ENCODE measurements at regions not wholly inside any gene's neighbourhood (a gene's known extent, or its start where the extent isn't known, plus 50 kb on each side); places are given as distances from the start of the nearest gene placed in this dataset.

GRCh38 chr18:46257366-46257765 lies 153.2 kb downstream of the HAUS1 start (continued):
- no peak for TF ChIP-seq PRDM10 (tag by site-specific recombination; IDR thresholded peaks at IDR 0.05)

GRCh38 chr18:46260016-46260878 lies 156.1 kb downstream of the HAUS1 start:
- CTCF ChIA-PET: interaction anchor here (0.6 to 0.7 kb wide), 2 partner anchors 14 to 54 kb away, joined by 3 read pairs; no protein-coding TSS in a partner anchor

More at GRCh38 chr18:46260016-46260878, 156.1 kb downstream of the HAUS1 start:
- H3K36me3 ChIP-seq (ENCODE audit: control insufficient read depth in 2 of 2, insufficient read depth in 1 of 2, low read length in 2 of 2): peaks cover 7 to 17% of the 10 kb centered on the region in 2 experiments
- H3K4me3 ChIP-seq (ENCODE audit: low read depth, low read length): no peak overlapping the region
- no peaks in the 10 kb centered on the region; the same call in 1 of the 2 replicates for H3K9me3 ChIP-seq (ENCODE audit: control insufficient read depth, insufficient read depth, low read depth, low read length)
- H3K27ac ChIP-seq (ENCODE audit: extremely low read depth, low read depth, low read length): no peak overlapping the region
- TF ChIP-seq AEBP2 (tag by site-specific recombination; IDR thresholded peaks at IDR 0.05; ENCODE audit: borderline replicate concordance): no peak
- TF ChIP-seq ZNF2 (tag by site-specific recombination; IDR thresholded peaks at IDR 0.05): no peak
- TF ChIP-seq ZNF302 (tag by site-specific recombination; IDR thresholded peaks at IDR 0.05; ENCODE audit: low read depth): no peak
- no peak for TF ChIP-seq OVOL3 (tag by site-specific recombination; IDR thresholded peaks at IDR 0.05)
- TF ChIP-seq ZNF529 (tag by site-specific recombination; IDR thresholded peaks at IDR 0.05; ENCODE audit: insufficient replicate concordance): no peak
- TF ChIP-seq, protein P1, sequence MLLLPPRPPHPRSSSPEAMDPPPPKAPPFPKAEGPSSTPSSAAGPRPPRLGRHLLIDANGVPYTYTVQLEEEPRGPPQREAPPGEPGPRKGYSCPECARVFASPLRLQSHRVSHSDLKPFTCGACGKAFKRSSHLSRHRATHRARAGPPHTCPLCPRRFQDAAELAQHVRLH (tag by site-specific recombination; IDR thresholded peaks at IDR 0.05): no peak
- TF ChIP-seq ZSCAN5A (tag by site-specific recombination; IDR thresholded peaks at IDR 0.05): no peak
- no peak for TF ChIP-seq IKZF3 (tag by site-specific recombination; IDR thresholded peaks at IDR 0.05)
- TF ChIP-seq, protein P2, sequence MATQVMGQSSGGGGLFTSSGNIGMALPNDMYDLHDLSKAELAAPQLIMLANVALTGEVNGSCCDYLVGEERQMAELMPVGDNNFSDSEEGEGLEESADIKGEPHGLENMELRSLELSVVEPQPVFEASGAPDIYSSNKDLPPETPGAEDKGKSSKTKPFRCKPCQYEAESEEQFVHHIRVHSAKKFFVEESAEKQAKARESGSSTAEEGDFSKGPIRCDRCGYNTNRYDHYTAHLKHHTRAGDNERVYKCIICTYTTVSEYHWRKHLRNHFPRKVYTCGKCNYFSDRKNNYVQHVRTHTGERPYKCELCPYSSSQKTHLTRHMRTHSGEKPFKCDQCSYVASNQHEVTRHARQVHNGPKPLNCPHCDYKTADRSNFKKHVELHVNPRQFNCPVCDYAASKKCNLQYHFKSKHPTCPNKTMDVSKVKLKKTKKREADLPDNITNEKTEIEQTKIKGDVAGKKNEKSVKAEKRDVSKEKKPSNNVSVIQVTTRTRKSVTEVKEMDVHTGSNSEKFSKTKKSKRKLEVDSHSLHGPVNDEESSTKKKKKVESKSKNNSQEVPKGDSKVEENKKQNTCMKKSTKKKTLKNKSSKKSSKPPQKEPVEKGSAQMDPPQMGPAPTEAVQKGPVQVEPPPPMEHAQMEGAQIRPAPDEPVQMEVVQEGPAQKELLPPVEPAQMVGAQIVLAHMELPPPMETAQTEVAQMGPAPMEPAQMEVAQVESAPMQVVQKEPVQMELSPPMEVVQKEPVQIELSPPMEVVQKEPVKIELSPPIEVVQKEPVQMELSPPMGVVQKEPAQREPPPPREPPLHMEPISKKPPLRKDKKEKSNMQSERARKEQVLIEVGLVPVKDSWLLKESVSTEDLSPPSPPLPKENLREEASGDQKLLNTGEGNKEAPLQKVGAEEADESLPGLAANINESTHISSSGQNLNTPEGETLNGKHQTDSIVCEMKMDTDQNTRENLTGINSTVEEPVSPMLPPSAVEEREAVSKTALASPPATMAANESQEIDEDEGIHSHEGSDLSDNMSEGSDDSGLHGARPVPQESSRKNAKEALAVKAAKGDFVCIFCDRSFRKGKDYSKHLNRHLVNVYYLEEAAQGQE (tag by site-specific recombination; IDR thresholded peaks at IDR 0.05): no peak
- TF ChIP-seq YY2 (tag by site-specific recombination; IDR thresholded peaks at IDR 0.05): no peak
- TF ChIP-seq ZNF37A (tag by site-specific recombination; IDR thresholded peaks at IDR 0.05): no peak
- TF ChIP-seq ZBTB48 (tag by site-specific recombination; IDR thresholded peaks at IDR 0.05): no peak
- TF ChIP-seq ZNF626 (tag by site-specific recombination; IDR thresholded peaks at IDR 0.05): no peak
- TF ChIP-seq ZNF645 (tag by site-specific recombination; IDR thresholded peaks at IDR 0.05): no peak
- no peak for TF ChIP-seq SCRT2 (tag by site-specific recombination; IDR thresholded peaks at IDR 0.05)
- peaks cover 3% of the 10 kb centered on the region; the same call in 1 of the 2 replicates for H3K4me1 ChIP-seq (ENCODE audit: control insufficient read depth, insufficient read depth, low read length)
- POLR2A ChIA-PET: interaction anchor here (0.6 kb wide), 2 partner anchors 15 to 147 kb away, joined by 3 read pairs; no protein-coding TSS in a partner anchor
